ENCODE measurements at regions not wholly inside any gene's neighbourhood (a gene's known extent, or its start where the extent isn't known, plus 50 kb on each side); places are given as distances from the start of the nearest gene placed in this dataset.

GRCh38 chr12:47586952-47587669 lies 118.7 kb downstream of the RPAP3 start:
- Histone ChIP-seq H3K4me3 (no peak overlapping the region), H3K4me1 (no peaks in the 10 kb centered on the region), H3K27me3 (no peaks in the 10 kb centered on the region), H3K9me3 (no peaks in the 10 kb centered on the region), H3K36me3 (replicated peaks in 1 of 2; ENCODE audit: insufficient read depth in 1 of 2, low read depth in 2 of 2) (no peaks in the 10 kb centered on the region), H3K27ac (no peak overlapping the region)
- ATAC-seq (no peak), DNase-seq (no peak)
- intact Hi-C loops (cut with DNase I), result no loop called here
- WGBS, 2 donors, result 58 to 71% methylated on average over 4 of the region's 4 CpGs
- TF ChIP-seq POLR2A (IDR thresholded peaks at IDR 0.05) (no peak), CTCF (IDR thresholded peaks at IDR 0.05) (no peak)

GRCh38 chr12:47585507-47585906 lies 120.3 kb downstream of the RPAP3 start:
- TF ChIP-seq POLR2A (IDR thresholded peaks at IDR 0.05) (no peak), CTCF (IDR thresholded peaks at IDR 0.05) (no peak)
- DNase-seq, result no peak
- intact Hi-C loops (cut with DNase I), result no loop called here
- no peak overlapping the region for H3K4me3 ChIP-seq
- H3K4me1 ChIP-seq, result no peaks in the 10 kb centered on the region
- no peak for ATAC-seq
- 78 to 79% methylated on average over 2 of the region's 2 CpGs for WGBS, 2 donors
- no peak overlapping the region for H3K27ac ChIP-seq
- no peaks in the 10 kb centered on the region for H3K36me3 ChIP-seq (replicated peaks in 1 of 2; ENCODE audit: insufficient read depth in 1 of 2, low read depth in 2 of 2)
- H3K9me3 ChIP-seq, result no peaks in the 10 kb centered on the region
- H3K27me3 ChIP-seq, result no peaks in the 10 kb centered on the region

- no peaks in the 10 kb centered on the region for H3K27me3 ChIP-seq
- no peaks in the 10 kb centered on the region for H3K9me3 ChIP-seq
- no peak overlapping the region for H3K4me3 ChIP-seq
- 75 to 81% methylated on average over 4 of the region's 4 CpGs for WGBS, 2 donors
- H3K27ac ChIP-seq, result no peak overlapping the region
- no peak for TF ChIP-seq CTCF (IDR thresholded peaks at IDR 0.05)
- TF ChIP-seq POLR2A (IDR thresholded peaks at IDR 0.05), result no peak
- DNase-seq, result no peak
- no peaks in the 10 kb centered on the region for H3K4me1 ChIP-seq
- intact Hi-C loops (cut with DNase I), result no loop called here
- H3K36me3 ChIP-seq (replicated peaks in 1 of 2; ENCODE audit: insufficient read depth in 1 of 2, low read depth in 2 of 2), result no peaks in the 10 kb centered on the region
- ATAC-seq, result no peak
Observed at GRCh38 chr12:47578836-47579235, 127.0 kb downstream of the RPAP3 start.

- Histone ChIP-seq H3K27me3 (no peaks in the 10 kb centered on the region), H3K9me3 (no peaks in the 10 kb centered on the region), H3K27ac (no peak overlapping the region), H3K36me3 (replicated peaks in 1 of 2; ENCODE audit: insufficient read depth in 1 of 2, low read depth in 2 of 2) (no peaks in the 10 kb centered on the region), H3K4me1 (no peaks in the 10 kb centered on the region), H3K4me3 (no peak overlapping the region)
- intact Hi-C loops (cut with DNase I), result no loop called here
- ATAC-seq, result no peak
- DNase-seq, result no peak
- WGBS, 2 donors, result 51 to 64% methylated on average over 7 of the region's 7 CpGs
- no peak for TF ChIP-seq CTCF (IDR thresholded peaks at IDR 0.05)
- no peak for TF ChIP-seq POLR2A (IDR thresholded peaks at IDR 0.05)
Observed at GRCh38 chr12:47577206-47577989, 128.4 kb downstream of the RPAP3 start.
